ENCODE measurements at regions not wholly inside any gene's neighbourhood (a gene's known extent, or its start where the extent isn't known, plus 50 kb on each side); places are given as distances from the start of the nearest gene placed in this dataset.

DNA sequence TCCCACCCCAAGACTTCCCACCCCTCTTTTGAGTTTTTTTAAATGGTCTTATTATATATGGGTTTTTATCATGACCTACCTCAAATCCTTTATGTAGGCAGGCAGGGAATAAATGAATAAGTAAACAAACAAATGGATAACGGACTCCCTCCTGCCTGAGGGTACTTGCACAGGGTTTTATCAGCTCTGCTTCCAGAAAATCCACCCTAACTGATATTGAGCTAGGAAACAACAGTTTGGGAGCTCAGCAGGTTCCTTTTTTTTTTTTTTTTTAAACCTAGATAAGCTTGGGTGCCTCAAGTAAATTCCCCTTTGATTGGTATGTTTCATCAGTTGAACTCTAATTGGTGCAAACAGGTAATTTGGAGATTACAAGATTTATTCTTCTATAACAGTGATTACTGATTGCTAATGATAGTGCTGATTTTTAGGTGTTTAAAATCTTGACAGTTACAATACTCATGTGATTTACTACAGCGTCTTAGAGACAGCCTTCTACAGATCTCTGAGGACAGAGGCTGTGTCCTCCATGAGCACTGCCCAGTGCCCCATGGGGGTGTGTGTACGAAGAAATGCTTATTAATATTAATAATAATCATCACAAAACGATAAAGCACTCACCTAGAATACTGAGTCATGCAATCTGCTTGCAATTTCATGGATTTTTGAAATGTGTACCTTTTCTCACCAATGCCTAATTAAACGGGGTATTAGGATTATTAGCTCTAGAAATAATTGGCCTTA lies 347.4 kb downstream of the RRAGC start:
- TF ChIP-seq, protein P1, sequence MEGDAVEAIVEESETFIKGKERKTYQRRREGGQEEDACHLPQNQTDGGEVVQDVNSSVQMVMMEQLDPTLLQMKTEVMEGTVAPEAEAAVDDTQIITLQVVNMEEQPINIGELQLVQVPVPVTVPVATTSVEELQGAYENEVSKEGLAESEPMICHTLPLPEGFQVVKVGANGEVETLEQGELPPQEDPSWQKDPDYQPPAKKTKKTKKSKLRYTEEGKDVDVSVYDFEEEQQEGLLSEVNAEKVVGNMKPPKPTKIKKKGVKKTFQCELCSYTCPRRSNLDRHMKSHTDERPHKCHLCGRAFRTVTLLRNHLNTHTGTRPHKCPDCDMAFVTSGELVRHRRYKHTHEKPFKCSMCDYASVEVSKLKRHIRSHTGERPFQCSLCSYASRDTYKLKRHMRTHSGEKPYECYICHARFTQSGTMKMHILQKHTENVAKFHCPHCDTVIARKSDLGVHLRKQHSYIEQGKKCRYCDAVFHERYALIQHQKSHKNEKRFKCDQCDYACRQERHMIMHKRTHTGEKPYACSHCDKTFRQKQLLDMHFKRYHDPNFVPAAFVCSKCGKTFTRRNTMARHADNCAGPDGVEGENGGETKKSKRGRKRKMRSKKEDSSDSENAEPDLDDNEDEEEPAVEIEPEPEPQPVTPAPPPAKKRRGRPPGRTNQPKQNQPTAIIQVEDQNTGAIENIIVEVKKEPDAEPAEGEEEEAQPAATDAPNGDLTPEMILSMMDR (IDR thresholded peaks at IDR 0.05): no peak
- TF ChIP-seq POLR2A (IDR thresholded peaks at IDR 0.05): no peak
